HG02885 (cell line): ENCODE measurements at regions not wholly inside any gene's neighbourhood (a gene's known extent, or its start where the extent isn't known, plus 50 kb on each side); places are given as distances from the start of the nearest gene placed in this dataset.

Experiments
- ATAC-seq: cut with Tn5 transposase; IDR thresholded peaks from one replicate; pipeline ENCODE4 v1.9.1; 2021; ENCODE audit warnings: mild to moderate bottlenecking; ENCODE audit not compliant: unreplicated experiment, poor library complexity

DNA sequence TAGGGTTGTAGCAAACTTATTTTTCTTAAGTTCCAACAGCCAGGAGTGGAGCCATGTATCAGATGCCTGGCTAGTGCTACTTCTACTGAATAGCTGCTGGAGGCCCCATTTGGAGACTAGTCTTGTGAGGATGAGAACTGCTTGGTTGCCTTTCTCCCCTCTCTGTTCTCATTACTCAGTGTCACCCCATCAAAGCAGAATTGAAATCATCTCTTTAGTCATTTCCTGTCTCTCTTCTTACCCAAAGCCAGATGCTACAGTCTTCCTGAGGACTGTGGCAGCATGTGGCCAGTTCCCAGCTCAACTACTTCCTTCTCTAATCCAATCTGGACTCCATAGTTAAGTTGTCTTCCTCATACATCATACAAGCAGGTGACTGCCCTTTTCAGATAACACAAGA is 197.5 kb downstream of the BRINP2 start:
- no peak for ATAC-seq

DNA sequence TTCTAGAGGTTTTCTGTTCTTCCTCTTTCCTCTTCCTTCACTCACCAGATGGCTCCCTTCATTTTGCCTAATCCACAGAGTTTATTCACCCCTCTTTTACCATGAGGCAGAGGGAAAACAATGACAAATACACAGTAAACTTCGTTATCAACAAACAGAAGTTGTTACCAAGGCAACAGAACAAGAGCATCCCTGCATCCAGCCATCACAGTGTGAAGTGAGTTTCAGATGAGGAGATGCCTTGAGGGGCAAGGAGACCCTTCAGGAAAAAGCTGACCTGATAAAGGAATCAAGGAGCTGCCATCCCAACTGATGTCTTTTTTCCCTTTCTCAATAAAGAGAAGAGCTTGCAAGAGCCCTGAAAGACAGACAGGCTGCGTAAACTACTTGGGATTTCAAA is 195.3 kb downstream of the BRINP2 start:
- ATAC-seq = no peak

DNA sequence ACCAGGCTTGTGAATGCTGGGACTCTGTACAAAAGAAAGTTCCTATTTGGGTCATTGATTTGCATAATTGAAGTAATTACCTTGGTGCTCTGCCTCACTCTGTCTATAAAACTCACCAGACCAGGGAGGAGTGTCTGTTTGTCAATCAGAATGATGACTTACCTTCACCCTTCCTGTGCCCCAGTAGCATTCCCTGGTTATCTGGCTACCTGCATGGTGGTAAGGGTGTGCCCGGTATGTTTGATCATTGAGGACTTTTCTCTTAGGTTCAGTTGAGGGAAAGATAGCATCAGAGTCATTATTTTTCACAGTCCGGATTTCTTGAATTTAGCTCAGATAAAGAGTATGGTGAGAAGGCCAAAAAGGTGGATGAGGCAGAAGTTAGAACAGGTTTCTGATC is 190.0 kb downstream of the BRINP2 start:
- no peak for ATAC-seq

DNA sequence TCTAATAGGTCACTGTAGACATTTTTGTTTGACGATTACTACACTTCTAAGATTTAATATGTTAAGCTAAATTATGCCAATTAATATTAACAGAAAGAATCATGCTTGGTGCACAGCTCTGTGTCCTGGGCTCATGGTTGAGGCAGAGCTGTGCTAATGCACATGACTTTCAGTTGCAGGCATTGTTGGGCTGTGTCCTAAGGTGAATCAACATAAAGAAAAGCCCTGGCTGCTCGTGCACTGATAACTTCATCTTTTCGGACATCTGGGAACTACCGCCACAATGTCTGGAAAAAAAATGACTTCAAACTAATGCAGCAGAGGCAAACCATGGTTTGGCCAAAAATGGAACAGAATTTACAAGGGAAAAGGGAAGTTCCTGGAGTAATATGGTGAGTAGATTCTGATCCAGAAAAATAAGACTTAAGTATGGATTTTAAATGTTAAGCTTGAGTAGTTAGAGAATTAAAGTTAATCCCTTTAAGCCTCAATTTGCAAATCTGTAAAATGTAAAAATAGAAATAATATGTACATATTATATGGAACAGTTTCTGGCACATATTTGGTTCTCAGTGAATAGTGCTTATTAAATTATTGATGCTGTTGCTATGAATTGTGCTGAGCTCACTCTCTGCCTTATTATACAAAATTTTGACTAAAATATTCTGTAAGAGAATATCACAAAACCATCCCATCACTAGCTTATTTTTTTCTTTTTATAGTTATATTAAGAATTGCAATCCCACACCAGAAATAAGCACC is 186.1 kb downstream of the BRINP2 start:
- ATAC-seq = no peak

DNA sequence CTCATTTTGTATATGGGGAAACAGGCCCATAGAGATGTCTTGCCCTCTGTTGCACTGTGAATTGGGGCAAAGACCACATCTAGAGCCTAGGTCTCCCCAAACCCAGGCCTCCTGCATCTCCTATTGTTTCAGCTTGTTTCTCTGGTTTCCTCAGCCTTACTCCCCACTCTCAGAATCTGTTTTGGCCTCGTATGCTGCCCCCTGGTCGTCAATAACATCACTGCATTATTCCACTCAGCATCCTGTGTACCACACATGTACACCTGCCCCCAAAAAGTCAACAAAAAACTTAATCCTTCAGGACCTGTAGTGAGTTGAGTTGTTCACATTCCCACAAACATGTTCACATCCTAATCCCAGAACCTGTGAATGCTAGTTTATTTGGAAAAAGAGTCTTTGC is 184.8 kb downstream of the BRINP2 start:
- peak; percentile 69 for ATAC-seq

DNA sequence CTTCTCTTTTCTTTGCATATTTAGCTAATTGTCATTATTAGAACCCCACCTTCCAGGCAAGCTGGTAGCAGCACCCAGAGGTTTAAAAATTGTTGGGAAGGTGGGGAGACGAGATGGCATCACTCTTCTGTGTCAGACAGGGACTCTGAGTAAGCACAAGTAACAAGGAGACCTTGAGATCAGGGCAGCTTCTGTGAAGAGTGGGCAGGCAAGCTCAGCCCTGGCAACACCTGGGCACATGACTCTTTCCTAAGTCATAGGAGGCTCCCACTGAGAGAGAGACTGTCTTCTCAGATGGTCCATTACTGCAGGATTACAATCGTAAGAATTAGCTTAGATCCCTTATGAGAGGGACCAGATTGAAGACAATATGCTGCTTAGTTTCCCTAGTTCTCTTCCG is 183.5 kb downstream of the BRINP2 start:
- no peak for ATAC-seq

DNA sequence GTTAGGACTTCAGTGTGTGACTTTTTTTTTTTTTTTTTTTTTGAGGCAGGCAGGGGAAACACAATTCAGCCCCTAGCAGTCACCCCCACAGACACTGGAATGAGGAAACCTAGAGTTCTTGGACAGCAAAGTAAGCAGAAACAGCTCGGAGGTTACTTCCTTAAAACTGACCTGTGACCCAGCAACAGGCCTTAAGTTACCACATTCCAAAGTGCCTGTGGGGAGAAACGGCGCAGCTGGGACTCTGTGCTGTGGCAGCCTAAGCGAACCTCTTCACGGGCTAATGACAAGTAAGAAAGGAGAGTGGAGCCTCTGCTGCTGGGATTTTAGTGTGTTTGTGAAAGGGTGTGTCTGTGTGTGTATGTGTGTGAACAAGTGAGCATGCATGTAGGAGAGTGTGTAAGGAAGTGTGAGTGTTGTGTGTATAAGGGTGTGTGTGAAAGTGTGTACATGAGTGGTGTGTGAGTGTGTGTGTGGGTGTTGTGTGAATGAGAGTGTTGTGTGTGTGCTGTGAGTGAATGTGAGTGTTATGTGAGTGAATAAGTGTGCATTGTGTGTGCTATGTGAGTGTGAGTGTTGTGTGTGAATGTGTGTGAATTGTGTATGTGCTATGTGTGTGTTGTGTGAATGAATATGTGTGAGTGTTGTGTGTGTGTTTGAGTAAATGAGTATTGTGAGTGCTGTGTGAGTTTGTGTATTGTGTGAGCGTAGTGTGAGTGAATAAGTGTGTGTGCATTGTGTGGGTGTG is 180.8 kb downstream of the BRINP2 start:
- no peak for ATAC-seq

DNA sequence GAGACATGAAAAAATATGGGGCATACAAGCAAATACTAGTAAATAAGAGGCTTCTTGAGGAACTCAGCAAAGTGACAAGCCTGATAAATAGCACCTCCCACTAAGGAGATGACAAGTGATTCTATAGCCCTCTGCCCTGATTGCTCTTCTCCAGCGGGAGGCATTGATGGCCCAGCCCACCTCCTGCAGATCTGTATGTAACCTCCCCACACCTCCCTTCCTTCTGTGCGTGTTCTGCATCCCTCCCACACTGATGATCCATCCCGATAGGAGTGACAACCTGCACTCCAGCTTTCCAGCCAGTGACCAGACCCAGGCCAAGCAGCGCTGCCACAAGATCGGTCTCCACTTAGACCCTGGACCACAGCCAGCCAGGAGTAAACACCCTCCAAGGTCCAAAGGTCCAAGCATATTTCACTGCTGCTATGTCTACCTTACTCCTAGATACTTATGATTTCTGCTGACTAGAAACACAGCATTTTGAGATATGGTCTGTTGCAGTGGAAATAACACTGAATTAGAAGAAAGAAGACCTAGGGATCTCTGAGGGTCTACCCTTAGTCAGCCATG is 176.1 kb downstream of the BRINP2 start:
- no peak for ATAC-seq

DNA sequence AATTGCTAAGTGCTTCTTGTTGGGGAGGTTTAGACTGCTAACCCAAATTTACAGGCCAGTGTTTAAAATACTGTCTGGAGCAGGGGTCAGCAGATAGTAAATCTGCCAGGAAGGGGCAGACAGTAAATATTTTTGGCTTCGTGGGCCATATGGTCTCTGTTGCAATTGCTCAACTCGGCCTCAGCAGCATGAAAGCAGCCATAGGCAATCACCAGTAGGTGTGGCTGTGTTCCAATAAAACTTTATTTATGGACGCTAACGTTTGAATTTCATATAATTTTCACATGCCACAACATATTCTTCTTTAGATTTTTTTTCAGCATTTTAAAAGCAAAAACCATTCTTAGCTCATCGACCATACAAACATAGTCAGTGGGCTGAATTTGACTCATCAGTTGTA is 172.7 kb downstream of the BRINP2 start:
- ATAC-seq = no peak

DNA sequence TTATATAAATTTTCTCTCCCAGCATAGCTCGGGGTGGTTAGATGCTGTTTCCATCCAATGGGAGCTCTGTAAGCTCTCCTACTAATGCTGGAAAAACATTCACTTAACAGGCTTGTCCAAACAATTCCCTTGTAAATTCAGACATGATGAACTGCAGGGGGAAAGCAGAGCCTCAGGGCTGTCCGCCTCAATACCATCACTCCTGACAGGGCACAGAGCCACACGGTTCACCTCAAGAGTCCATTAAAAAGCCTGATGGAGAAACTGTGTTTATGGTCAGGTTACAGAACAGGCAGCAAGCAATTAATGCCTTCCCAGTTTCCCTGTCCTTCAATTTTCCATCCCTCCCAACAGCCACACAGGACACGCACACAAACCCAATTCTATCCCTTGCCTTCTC is 171.0 kb downstream of the BRINP2 start:
- no peak for ATAC-seq

DNA sequence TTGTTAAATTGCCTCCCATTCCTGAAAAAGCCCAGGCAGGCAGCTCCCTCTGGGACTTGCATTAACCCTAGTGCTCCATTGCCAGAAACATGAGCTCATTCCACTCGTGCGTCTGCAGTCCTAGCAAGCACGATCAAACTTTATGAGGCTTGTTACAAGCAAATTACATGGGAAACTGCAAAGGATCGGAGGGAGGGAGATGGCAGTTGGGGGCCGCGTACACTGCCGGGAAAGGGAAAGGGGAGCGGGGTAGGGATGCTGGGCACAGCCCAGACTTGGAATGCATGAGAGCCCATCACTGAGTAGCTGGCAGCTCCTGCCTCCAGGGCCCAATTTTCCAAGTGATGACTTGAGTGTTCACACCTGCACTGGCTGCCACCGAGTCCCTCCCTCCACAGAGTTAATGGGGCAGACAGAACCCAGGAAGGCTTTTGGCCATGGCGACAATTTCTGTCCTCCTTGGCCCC is 169.9 kb downstream of the BRINP2 start:
- ATAC-seq = no peak

DNA sequence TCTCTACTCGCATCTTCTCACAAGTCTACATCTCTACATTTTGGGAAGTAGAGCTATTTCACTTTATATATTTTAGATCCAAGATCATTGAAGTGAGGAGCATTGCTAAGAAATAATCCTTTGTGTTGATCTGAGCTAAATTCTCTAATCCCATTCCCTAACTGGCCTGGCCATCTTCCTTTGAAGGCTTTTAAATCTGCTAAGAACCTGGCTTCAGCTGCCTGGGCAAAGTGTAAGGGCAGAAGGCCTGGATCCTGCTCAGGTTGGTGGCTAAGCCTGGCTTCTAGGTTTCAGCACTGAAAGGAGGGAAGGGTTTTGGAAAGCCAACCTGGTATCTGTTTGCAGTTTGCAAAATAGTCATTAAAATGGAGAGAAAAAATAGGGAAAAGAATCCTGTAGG is 167.6 kb downstream of the BRINP2 start:
- ATAC-seq = no peak

DNA sequence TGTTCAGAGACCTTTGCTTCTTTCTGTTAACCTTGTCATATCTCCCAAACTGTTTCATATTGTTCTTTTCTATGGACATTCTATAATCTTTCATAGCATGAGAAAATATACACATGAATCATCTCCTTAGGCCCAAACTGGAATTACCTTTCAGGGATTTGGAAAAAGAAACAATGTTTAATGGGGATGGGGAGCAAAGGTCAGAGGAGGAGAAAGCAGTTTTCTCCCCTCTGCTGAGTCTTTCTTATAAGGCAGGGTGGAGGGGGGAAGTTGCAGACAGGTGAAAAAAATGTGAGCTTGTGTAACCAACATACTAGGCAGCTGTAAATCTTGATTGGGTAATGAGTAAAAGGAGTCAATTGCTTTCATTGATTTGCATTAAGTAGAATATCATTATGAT is 164.1 kb downstream of the BRINP2 start:
- no peak for ATAC-seq

DNA sequence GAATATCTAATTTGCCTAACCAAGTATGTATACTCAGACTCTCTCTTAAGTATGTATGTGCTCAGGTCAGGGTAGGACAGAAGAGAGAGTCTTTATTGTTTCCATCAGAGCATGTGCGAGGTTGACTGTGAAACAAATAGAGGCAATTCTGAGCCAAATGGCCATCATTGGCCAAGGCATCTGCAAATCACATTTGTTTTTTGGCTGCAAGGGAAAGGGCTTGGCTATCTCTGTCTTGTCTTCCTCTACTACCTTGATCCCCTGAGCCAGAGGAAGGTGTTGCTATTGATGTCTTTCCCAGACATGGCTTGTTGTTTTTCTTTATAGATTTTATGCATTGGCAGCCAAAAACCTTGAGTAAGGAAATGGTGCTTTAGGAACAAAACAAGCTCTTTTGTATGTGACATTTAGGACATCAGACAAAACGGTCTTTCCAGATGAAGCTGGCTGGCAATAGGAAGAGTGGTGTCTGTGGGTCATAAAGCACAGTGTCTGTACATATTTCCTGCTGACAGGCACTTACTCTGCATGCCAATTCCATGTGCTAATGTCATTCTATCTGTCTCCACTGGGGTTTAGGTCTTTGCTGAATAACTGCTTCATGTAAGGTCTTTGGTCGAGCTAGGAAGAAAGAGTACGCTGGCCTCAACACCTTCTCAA is 163.3 kb downstream of the BRINP2 start:
- ATAC-seq = no peak
